Common myeloid progenitor, CD34-positive (primary cell): ENCODE measurements at regions not wholly inside any gene's neighbourhood (a gene's known extent, or its start where the extent isn't known, plus 50 kb on each side); places are given as distances from the start of the nearest gene placed in this dataset.

Source experiments
- CTCF ChIA-PET: fragments of 350-600 bp; sonication (Branson Sonifier 250); formaldehyde crosslinking; loops from one replicate; lab custom pipeline; 2021; ENCODE audit warnings: antibody characterized with exemption; lab: Charles Lee
- POLR2A ChIA-PET: fragments of 350-600 bp; sonication (Branson Sonifier 250); formaldehyde crosslinking; loops from one replicate; lab custom pipeline; 2021; ENCODE audit warnings: antibody characterized with exemption; lab: Charles Lee
- DNase-seq, 3 donors: peaks; one replicate each; pipeline versions ENCODE4 v3.0.0 to v3.0.0-alpha.2; 2013
- H3K27ac ChIP-seq, 2 experiments: 1 replicate in 1 of 2; 2 replicates in 1 of 2; pipeline ENCODE4 v1.7.0; 2013; ENCODE audit warnings: inconsistent platforms in 2 of 2, low read length in 2 of 2, mild to moderate bottlenecking in 2 of 2, low read depth in 1 of 2, moderate library complexity in 1 of 2; ENCODE audit not compliant: severe bottlenecking in 2 of 2, insufficient read depth in 1 of 2, poor library complexity in 1 of 2
- H3K27me3 ChIP-seq, 5 experiments: replicated peaks in 2 of 5; 1 replicate in 3 of 5; 2 replicates in 2 of 5; pipeline versions ENCODE4 v1.6.1 to v1.7.0; 2013; ENCODE audit warnings: low read length in 4 of 5, mild to moderate bottlenecking in 2 of 5, moderate library complexity in 2 of 5, inconsistent platforms in 1 of 5; ENCODE audit not compliant: insufficient read depth in 5 of 5, control insufficient read depth in 4 of 5
- H3K36me3 ChIP-seq, 4 experiments: 1 replicate in 2 of 4; 2 replicates in 2 of 4; pipeline versions ENCODE4 v1.6.1 to v1.7.0; 2013; ENCODE audit warnings: low read length in 3 of 4, control low read depth in 1 of 4, mild to moderate bottlenecking in 1 of 4; ENCODE audit not compliant: control insufficient read depth in 4 of 4, insufficient read depth in 4 of 4
- H3K4me1 ChIP-seq, 4 experiments: 1 replicate in 3 of 4; 2 replicates in 1 of 4; pipeline versions ENCODE4 v1.6.1 to v1.7.1; 2013; ENCODE audit warnings: low read length in 3 of 4, mild to moderate bottlenecking in 3 of 4, control low read depth in 1 of 4, inconsistent platforms in 1 of 4, moderate library complexity in 1 of 4; ENCODE audit not compliant: control insufficient read depth in 4 of 4, insufficient read depth in 4 of 4; ENCODE audit errors: control extremely low read depth in 1 of 4
- H3K4me3 ChIP-seq, 7 experiments: 1 replicate in 4 of 7; 2 replicates in 3 of 7; pipeline versions ENCODE4 v1.5.1 to v1.7.0; 2013; ENCODE audit warnings: mild to moderate bottlenecking in 7 of 7, low read length in 6 of 7, moderate library complexity in 6 of 7, inconsistent platforms in 2 of 7, low read depth in 2 of 7, control low read depth in 1 of 7; ENCODE audit not compliant: insufficient read depth in 4 of 7, control insufficient read depth in 1 of 7; ENCODE audit errors: extremely low read depth in 1 of 7
- H3K9me3 ChIP-seq, 5 experiments: 1 replicate in 4 of 5; 2 replicates in 1 of 5; pipeline versions ENCODE4 v1.6.1 to v1.7.1; 2013; ENCODE audit warnings: low read length in 4 of 5, mild to moderate bottlenecking in 2 of 5, inconsistent platforms in 1 of 5, low read depth in 1 of 5, moderate library complexity in 1 of 5; ENCODE audit not compliant: control insufficient read depth in 4 of 5, insufficient read depth in 2 of 5; ENCODE audit errors: control extremely low read depth in 1 of 5
- WGBS: methylation state at CpG from one replicate; pipeline ENCODE4 v1.1.5; 2013; ENCODE audit not compliant: insufficient coverage; 5-methylcytosine and 5-hydroxymethylcytosine counted together

- CTCF ChIA-PET, result no interaction called here
- Histone ChIP-seq H3K9me3 (no peaks in the 10 kb centered on the region), H3K4me3 (no peak overlapping the region), H3K36me3 (no peaks in the 10 kb centered on the region), H3K27ac (no peak overlapping the region), H3K27me3 (peaks cover 0 to 3% (median 0%) of the 10 kb centered on the region in 5 experiments), H3K4me1 (no peaks in the 10 kb centered on the region)
- DNase-seq, result no peak
- POLR2A ChIA-PET, result no interaction called here
- 100% methylated on average over 1 of the region's 1 CpG for WGBS
Observed at GRCh38 chr6:126919947-126920346, 198.5 kb upstream of the RSPO3 start.

DNA sequence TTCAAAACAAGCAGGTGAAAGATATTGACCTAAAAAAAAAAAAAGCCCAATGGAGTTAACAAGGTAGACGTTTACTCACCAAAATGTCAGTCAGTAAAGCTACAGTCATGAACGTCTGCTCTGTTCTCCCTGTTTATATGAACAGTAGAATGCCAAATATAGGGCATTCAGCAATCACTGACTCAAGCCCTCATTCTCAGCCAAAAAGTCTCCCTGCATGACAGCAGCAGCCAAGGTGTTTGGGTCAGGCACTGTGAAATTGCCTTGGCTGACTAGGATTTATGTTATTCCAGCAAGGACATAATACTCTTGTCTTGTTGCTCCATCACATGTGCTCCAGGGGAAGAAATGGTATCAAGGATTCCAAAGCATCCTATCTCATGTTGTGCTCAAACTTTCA, 194.7 kb upstream of the RSPO3 start:
- POLR2A ChIA-PET, result no interaction called here
- no peak overlapping the region for H3K4me3 ChIP-seq
- H3K4me1 ChIP-seq, result no peaks in the 10 kb centered on the region
- no peaks in the 10 kb centered on the region for H3K36me3 ChIP-seq
- DNase-seq, result no peak
- no peak overlapping the region for H3K27ac ChIP-seq
- H3K27me3 ChIP-seq, result peaks cover 0 to 3% (median 0%) of the 10 kb centered on the region in 5 experiments
- WGBS, result 100% methylated on average over 1 of the region's 2 CpGs
- CTCF ChIA-PET, result no interaction called here
- no peaks in the 10 kb centered on the region for H3K9me3 ChIP-seq

- Histone ChIP-seq H3K27ac (no peak overlapping the region), H3K27me3 (peaks cover 0 to 5% (median 0%) of the 10 kb centered on the region in 5 experiments), H3K36me3 (no peaks in the 10 kb centered on the region), H3K9me3 (no peaks in the 10 kb centered on the region), H3K4me1 (no peaks in the 10 kb centered on the region), H3K4me3 (no peak overlapping the region)
- ChIA-PET POLR2A (interaction anchor here (0.6 kb wide), 1 partner anchor 1404 kb away, joined by 4 read pairs; no protein-coding TSS in a partner anchor), CTCF (no interaction called here)
- 100% methylated on average over 2 of the region's 3 CpGs for WGBS
- DNase-seq, result no peak
Observed at GRCh38 chr6:126926926-126927325, 191.5 kb upstream of the RSPO3 start.

DNA sequence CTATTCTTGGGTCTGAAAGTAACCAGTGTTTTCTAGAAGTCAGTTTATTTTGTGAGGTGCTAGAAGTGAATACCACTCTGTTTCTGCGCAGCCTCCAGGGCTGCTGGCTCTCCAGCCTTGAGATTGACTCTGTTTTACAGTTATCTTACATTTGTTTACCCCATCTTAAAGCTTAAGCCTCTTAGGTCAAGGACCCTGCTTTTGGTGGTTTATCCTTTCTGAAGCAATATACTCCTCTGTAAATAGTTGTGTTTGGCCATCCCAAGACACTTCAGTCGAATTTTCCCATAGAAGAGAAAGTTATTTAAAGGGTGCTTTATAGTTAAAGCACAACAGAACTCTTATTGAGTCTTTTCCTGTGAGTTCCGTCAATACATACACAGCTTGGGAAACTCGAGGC, 190.6 kb upstream of the RSPO3 start:
- ChIA-PET CTCF (no interaction called here), POLR2A (no interaction called here)
- Histone ChIP-seq H3K36me3 (no peaks in the 10 kb centered on the region), H3K4me3 (no peak overlapping the region), H3K27ac (no peak overlapping the region), H3K27me3 (peaks cover 0 to 5% (median 0%) of the 10 kb centered on the region in 5 experiments), H3K9me3 (no peaks in the 10 kb centered on the region), H3K4me1 (no peaks in the 10 kb centered on the region)
- no peak for DNase-seq
- 89% methylated on average over 2 of the region's 4 CpGs for WGBS

DNA sequence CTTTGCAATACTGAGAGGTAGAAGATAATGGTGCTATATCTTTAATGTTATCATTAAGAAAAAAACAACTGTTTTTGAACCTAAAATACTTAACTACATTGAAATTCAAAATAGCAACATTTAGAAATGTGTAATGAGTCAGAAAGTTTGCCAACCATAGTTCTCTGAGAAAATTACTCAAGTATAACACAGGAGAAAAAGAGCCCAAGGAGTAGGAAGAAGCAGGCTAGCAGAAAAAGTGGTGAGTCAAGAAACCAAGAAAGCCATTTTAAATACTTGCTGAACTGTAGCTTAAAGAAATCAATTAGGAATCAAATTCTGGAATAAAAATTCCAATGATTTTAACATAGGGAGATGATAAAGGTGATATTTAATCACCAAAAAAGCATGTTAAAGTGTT, 181.0 kb upstream of the RSPO3 start:
- Histone ChIP-seq H3K9me3 (no peaks in the 10 kb centered on the region), H3K27me3 (no peaks in the 10 kb centered on the region), H3K4me3 (no peak overlapping the region), H3K4me1 (no peaks in the 10 kb centered on the region), H3K27ac (no peak overlapping the region), H3K36me3 (no peaks in the 10 kb centered on the region)
- ChIA-PET CTCF (no interaction called here), POLR2A (no interaction called here)
- DNase-seq, result no peak

DNA sequence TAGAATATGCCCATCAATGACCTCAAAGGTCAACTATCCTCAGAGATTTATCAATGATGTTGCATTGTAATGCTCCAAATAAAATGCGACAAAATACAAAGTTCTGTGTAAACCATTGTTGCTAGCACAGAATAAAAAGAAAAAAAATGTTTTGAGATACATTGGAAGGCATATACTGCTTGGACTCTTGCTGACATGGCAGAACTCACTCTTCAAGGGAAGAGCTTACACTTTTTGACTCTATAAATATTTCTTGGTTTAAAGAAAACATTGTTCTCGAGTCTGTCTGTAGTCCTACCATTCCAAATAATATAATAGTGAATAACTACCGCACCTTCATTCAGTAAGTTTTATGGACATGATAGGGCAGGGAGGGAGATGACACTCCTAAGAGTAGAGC, 178.7 kb upstream of the RSPO3 start:
- POLR2A ChIA-PET, result no interaction called here
- no peak overlapping the region for H3K27ac ChIP-seq
- CTCF ChIA-PET, result no interaction called here
- H3K9me3 ChIP-seq, result no peaks in the 10 kb centered on the region
- DNase-seq, result no peak
- 100% methylated on average over 1 of the region's 3 CpGs for WGBS
- no peaks in the 10 kb centered on the region for H3K36me3 ChIP-seq
- H3K27me3 ChIP-seq, result no peaks in the 10 kb centered on the region
- H3K4me3 ChIP-seq, result no peak overlapping the region
- H3K4me1 ChIP-seq, result no peaks in the 10 kb centered on the region

DNA sequence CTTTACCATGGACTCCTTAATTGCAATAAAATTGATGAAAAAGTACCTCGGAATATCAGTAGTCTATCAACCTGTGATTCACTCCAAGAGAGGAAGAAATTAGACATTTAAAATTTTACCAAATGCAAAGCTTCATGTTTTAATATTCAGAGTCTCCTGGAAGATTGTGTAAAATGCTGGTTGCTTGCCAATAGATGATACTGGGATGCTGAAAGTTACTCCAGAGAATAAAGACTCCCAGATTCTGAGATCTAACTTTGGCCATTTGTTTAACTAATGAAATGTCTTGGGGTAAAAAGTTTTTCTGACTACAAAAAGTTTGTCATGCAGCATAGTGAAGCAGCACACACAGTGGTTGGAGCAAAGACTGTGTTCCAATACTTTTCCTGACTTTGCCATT, 176.7 kb upstream of the RSPO3 start:
- WGBS, result no CpG with 5 or more reads among the region's 1 CpG
- Histone ChIP-seq H3K36me3 (no peaks in the 10 kb centered on the region), H3K4me3 (no peak overlapping the region), H3K27me3 (no peaks in the 10 kb centered on the region), H3K27ac (no peak overlapping the region), H3K9me3 (no peaks in the 10 kb centered on the region), H3K4me1 (no peaks in the 10 kb centered on the region)
- no peak for DNase-seq
- ChIA-PET CTCF (no interaction called here), POLR2A (no interaction called here)
